Osteoblast (primary cell): ENCODE measurements at regions not wholly inside any gene's neighbourhood (a gene's known extent, or its start where the extent isn't known, plus 50 kb on each side); places are given as distances from the start of the nearest gene placed in this dataset.

Experiments
- DNase-seq: peaks from one replicate; pipeline ENCODE4 v3.0.0; 2011; ENCODE audit warnings: low spot score, mixed read lengths; ENCODE audit not compliant: insufficient read length; ENCODE audit errors: missing footprints
- H2AFZ ChIP-seq: 2 replicates; pipeline ENCODE4 v1.6.0; 2011; ENCODE audit warnings: mild to moderate bottlenecking, low read length
- H3K27ac ChIP-seq: 2 replicates; pipeline ENCODE4 v1.5.1; 2011; ENCODE audit warnings: mild to moderate bottlenecking, low read depth, low read length, moderate library complexity
- H3K27me3 ChIP-seq: 2 replicates; pipeline ENCODE4 v1.6.0; 2012; ENCODE audit warnings: mild to moderate bottlenecking, control low read depth, inconsistent platforms, low read length, moderate library complexity; ENCODE audit not compliant: insufficient read depth
- H3K36me3 ChIP-seq: 2 replicates; pipeline ENCODE4 v1.5.1; 2011; ENCODE audit warnings: mild to moderate bottlenecking, low read length, control low read depth, moderate library complexity; ENCODE audit not compliant: insufficient read depth
- H3K4me1 ChIP-seq: 2 replicates; pipeline ENCODE4 v1.5.1; 2011; ENCODE audit warnings: mild to moderate bottlenecking, low read length, control low read depth, moderate library complexity; ENCODE audit not compliant: insufficient read depth
- H3K4me2 ChIP-seq: 2 replicates; pipeline ENCODE4 v1.6.0; 2011; ENCODE audit warnings: mild to moderate bottlenecking, low read length; ENCODE audit not compliant: insufficient read depth
- H3K4me3 ChIP-seq: fragments of 200-600 bp; sonication (generic); 3 replicates; pipeline ENCODE4 v1.5.1; 2012; ENCODE audit warnings: mild to moderate bottlenecking, low read length, inconsistent platforms; ENCODE audit not compliant: insufficient read depth
- H3K79me2 ChIP-seq: 2 replicates; pipeline ENCODE4 v1.6.0; 2012; ENCODE audit warnings: mild to moderate bottlenecking, low read length, control low read depth, inconsistent platforms; ENCODE audit not compliant: insufficient read depth
- H3K9me3 ChIP-seq: 2 replicates; pipeline ENCODE4 v1.5.1; 2011; ENCODE audit warnings: low read depth, low read length, control low read depth
- H4K20me1 ChIP-seq: 2 replicates; pipeline ENCODE4 v1.6.0; 2012; ENCODE audit warnings: mild to moderate bottlenecking, low read length, control low read depth; ENCODE audit not compliant: insufficient read depth
- CTCF ChIP-seq: IDR thresholded peaks from 2 replicates; pipeline ENCODE4 v1.5.1; 2011; ENCODE audit warnings: mild to moderate bottlenecking, low read depth, low read length, moderate library complexity; ENCODE audit errors: extremely low read depth

- DNase-seq, result no peak
- no peaks in the 10 kb centered on the region for H3K79me2 ChIP-seq
- H3K9me3 ChIP-seq, result no peaks in the 10 kb centered on the region
- no peak overlapping the region for H3K27ac ChIP-seq
- no peak overlapping the region for H3K4me3 ChIP-seq
- H3K4me2 ChIP-seq, result no peak overlapping the region
- no peaks in the 10 kb centered on the region for H3K36me3 ChIP-seq
- H4K20me1 ChIP-seq, result no peaks in the 10 kb centered on the region
- no peak for TF ChIP-seq CTCF
- no peaks in the 10 kb centered on the region for H3K27me3 ChIP-seq
- no peaks in the 10 kb centered on the region for H3K4me1 ChIP-seq
- H2AFZ ChIP-seq, result no peak overlapping the region
Observed at GRCh38 chr18:25704494-25704893, 352.5 kb upstream of the ZNF521 start.

- no peak for TF ChIP-seq CTCF
- no peak overlapping the region for H3K27ac ChIP-seq
- no peak overlapping the region for H3K4me2 ChIP-seq
- no peak for DNase-seq
- no peaks in the 10 kb centered on the region for H4K20me1 ChIP-seq
- no peaks in the 10 kb centered on the region for H3K36me3 ChIP-seq
- H3K4me3 ChIP-seq, result no peak overlapping the region
- no peaks in the 10 kb centered on the region for H3K9me3 ChIP-seq
- H3K79me2 ChIP-seq, result no peaks in the 10 kb centered on the region
- H3K27me3 ChIP-seq, result no peaks in the 10 kb centered on the region
- no peak overlapping the region for H2AFZ ChIP-seq
- H3K4me1 ChIP-seq, result no peaks in the 10 kb centered on the region
Observed at GRCh38 chr18:25704071-25704470, 352.1 kb upstream of the ZNF521 start.

- Histone ChIP-seq H3K4me2 (no peak overlapping the region), H3K4me1 (no peaks in the 10 kb centered on the region), H2AFZ (no peak overlapping the region), H3K4me3 (no peak overlapping the region), H4K20me1 (no peaks in the 10 kb centered on the region), H3K9me3 (no peaks in the 10 kb centered on the region), H3K27ac (no peak overlapping the region), H3K36me3 (no peaks in the 10 kb centered on the region), H3K27me3 (no peaks in the 10 kb centered on the region), H3K79me2 (no peaks in the 10 kb centered on the region)
- no peak for DNase-seq
- no peak for TF ChIP-seq CTCF
Observed at GRCh38 chr18:25701821-25702220, 349.9 kb upstream of the ZNF521 start.

- no peak for DNase-seq
- H4K20me1 ChIP-seq, result no peaks in the 10 kb centered on the region
- no peak for TF ChIP-seq CTCF
- H3K27ac ChIP-seq, result no peak overlapping the region
- H3K4me1 ChIP-seq, result no peaks in the 10 kb centered on the region
- no peaks in the 10 kb centered on the region for H3K9me3 ChIP-seq
- no peak overlapping the region for H3K4me2 ChIP-seq
- H3K36me3 ChIP-seq, result no peaks in the 10 kb centered on the region
- H3K27me3 ChIP-seq, result no peaks in the 10 kb centered on the region
- H3K4me3 ChIP-seq, result no peak overlapping the region
- no peak overlapping the region for H2AFZ ChIP-seq
- H3K79me2 ChIP-seq, result no peaks in the 10 kb centered on the region
Observed at GRCh38 chr18:25686960-25687500, 335.1 kb upstream of the ZNF521 start.
